K562 (cell line): ENCODE measurements at regions not wholly inside any gene's neighbourhood (a gene's known extent, or its start where the extent isn't known, plus 50 kb on each side); places are given as distances from the start of the nearest gene placed in this dataset.

Source experiments
- ATAC-seq: fragments of 200-7000 bp; cut with Tn5 transposase; 3 replicates; pipeline ENCODE4 v1.9.1; 2020; ENCODE audit warnings: moderate library complexity
- BruUV-seq: library from RNA; stranded (reverse); fragments of 400-500 nt; replicated peaks from 2 replicates; lab custom pipeline; 2021; lab: Mats Ljungman, UMichigan
- CTCF ChIA-PET: fragments of 300-600 bp; formaldehyde crosslinking; extraction: SDS; loops from one replicate; lab custom pipeline; 2021; ENCODE audit warnings: low intra/inter-chr PET ratio; lab: Yijun Ruan, JAX
- POLR2A ChIA-PET: fragments of 300-600, 350-650 bp; sonication (Branson Sonifier 250); formaldehyde crosslinking; extraction: SDS; loops from one replicate; lab custom pipeline; 2021; ENCODE audit warnings: antibody characterized with exemption, inconsistent platforms; lab: Yijun Ruan, JAX
- DNase-seq, 4 experiments: peaks; one replicate each; pipeline versions ENCODE4 v3.0.0 to v3.0.0-alpha.2; 2011 to 2018; ENCODE audit warnings: low spot score in 3 of 4, mixed read lengths in 3 of 4; ENCODE audit errors: extremely low read depth in 1 of 4
- FAIRE-seq: peaks from 2 replicates; lab custom pipeline; 2011; peaks lifted over from hg19 to GRCh38; lab: Jason Lieb, UNC
- H2AFZ ChIP-seq: 2 replicates; pipeline ENCODE4 v1.6.0; 2011; ENCODE audit warnings: low read depth, low read length, control low read depth, inconsistent platforms
- H3K27ac ChIP-seq: fragments of 200-600 bp; 3 replicates; pipeline ENCODE4 v1.8.0; 2011; ENCODE audit warnings: low read depth, mild to moderate bottlenecking, control low read depth, inconsistent platforms, low read length, moderate library complexity, mixed read lengths; ENCODE audit errors: extremely low read depth
- H3K27me3 ChIP-seq, 2 experiments: fragments of 300-600 bp in 1 of 2; 2 replicates in 1 of 2; 3 replicates in 1 of 2; pipeline versions ENCODE4 v1.6.0 to v1.8.0; 2011; ENCODE audit warnings: inconsistent platforms in 2 of 2, low read length in 2 of 2, mild to moderate bottlenecking in 1 of 2, mixed read lengths in 1 of 2, moderate library complexity in 1 of 2; ENCODE audit not compliant: control insufficient read depth in 2 of 2, insufficient read depth in 2 of 2
- H3K36me3 ChIP-seq: fragments of 300-600 bp; 3 replicates; pipeline ENCODE4 v1.8.0; 2011; ENCODE audit warnings: mild to moderate bottlenecking, low read length, inconsistent platforms; ENCODE audit not compliant: control insufficient read depth, insufficient read depth
- H3K4me1 ChIP-seq, 2 experiments: fragments of 200-600 bp in 1 of 2; replicated peaks in 1 of 2; 2 replicates in 1 of 2; 3 replicates in 1 of 2; pipeline versions ENCODE4 v1.5.1 to v1.8.0; 2011; ENCODE audit warnings: inconsistent platforms in 2 of 2, low read length in 2 of 2, mild to moderate bottlenecking in 1 of 2, mixed read lengths in 1 of 2, moderate library complexity in 1 of 2; ENCODE audit not compliant: control insufficient read depth in 2 of 2, insufficient read depth in 2 of 2
- H3K4me2 ChIP-seq: 2 replicates; pipeline ENCODE4 v1.6.1; 2011; ENCODE audit warnings: low read length, control low read depth, inconsistent platforms, mixed read lengths; ENCODE audit not compliant: insufficient read depth
- H3K4me3 ChIP-seq: fragments of 200-600 bp; sonication (generic), shearing (Covaris generic); 2 replicates; pipeline ENCODE4 v1.5.1; 2016; ENCODE audit warnings: control low read depth, inconsistent platforms
- H3K79me2 ChIP-seq: fragments of 200-600 bp; 3 replicates; pipeline ENCODE4 v1.8.0; 2011; ENCODE audit warnings: low read length, inconsistent platforms; ENCODE audit not compliant: control insufficient read depth, insufficient read depth
- H3K9ac ChIP-seq, 2 experiments: 2 replicates each; pipeline versions ENCODE4 v1.6.0 to v1.6.1; 2011; ENCODE audit warnings: low read depth in 2 of 2, low read length in 2 of 2, control low read depth in 1 of 2, inconsistent platforms in 1 of 2, mild to moderate bottlenecking in 1 of 2, mixed read lengths in 1 of 2; ENCODE audit not compliant: insufficient read depth in 1 of 2
- H3K9me1 ChIP-seq: one replicate; pipeline ENCODE4 v1.6.0; 2011; ENCODE audit warnings: inconsistent platforms, mild to moderate bottlenecking, low read length, moderate library complexity; ENCODE audit not compliant: control insufficient read depth, insufficient read depth
- H3K9me3 ChIP-seq: replicated peaks from 2 replicates; pipeline ENCODE4 v1.5.1; 2011; ENCODE audit warnings: low read depth, low read length, inconsistent platforms; ENCODE audit not compliant: control insufficient read depth, insufficient read depth
- H4K20me1 ChIP-seq: replicated peaks from 2 replicates; pipeline ENCODE4 v1.6.1; 2011; ENCODE audit warnings: low read length, inconsistent platforms, mixed read lengths; ENCODE audit not compliant: control insufficient read depth, insufficient read depth
- ELF4 ChIP-seq: fragments of 450-650 bp; formaldehyde crosslinking; IDR thresholded peaks from 2 replicates; pipeline ENCODE4 v1.4.0; 2022; ENCODE audit warnings: missing genetic modification characterization
- GTF2E2 ChIP-seq: fragments of 200-800 bp; sonication (Bioruptor generic); IDR thresholded peaks from 2 replicates; pipeline ENCODE4 v1.6.1; 2016; ENCODE audit warnings: missing genetic modification characterization, missing compliant biosample characterization
- HDAC3 ChIP-seq: fragments of 450-650 bp; IDR thresholded peaks from 2 replicates; pipeline ENCODE4 v1.6.1; 2018; ENCODE audit warnings: borderline replicate concordance, mild to moderate bottlenecking, moderate library complexity; ENCODE audit not compliant: partially characterized antibody
- KLF6 ChIP-seq: fragments of 250-450 bp; sonication (Bioruptor Pico); IDR thresholded peaks from 2 replicates; pipeline ENCODE4 v1.4.0; 2020; ENCODE audit warnings: mild to moderate bottlenecking, moderate library complexity, borderline replicate concordance
- POLR2G ChIP-seq: fragments of 200-400 bp; formaldehyde crosslinking; IDR thresholded peaks from 2 replicates; pipeline ENCODE4 v1.6.1; 2017; ENCODE audit warnings: low read depth, mild to moderate bottlenecking, antibody characterized with exemption, low read length, moderate library complexity
- ZBTB1 ChIP-seq: sonication (generic); formaldehyde crosslinking; IDR thresholded peaks from 2 replicates; pipeline ENCODE4 v1.8.1; 2023; ENCODE audit warnings: missing genetic modification reagents, low read depth, mild to moderate bottlenecking, borderline replicate concordance
- WGBS: fragments of 100-300 bp; shearing (Covaris generic); methylation state at CpG from one replicate; pipeline ENCODE4 v1.1.6; 2016; ENCODE audit warnings: low coverage, mixed read lengths; ENCODE audit not compliant: insufficient coverage; ENCODE audit errors: missing lambda C conversion rate; 5-methylcytosine and 5-hydroxymethylcytosine counted together
- in situ Hi-C: fragments of 300-500 bp; cut with MboI; formaldehyde crosslinking; loops from 4 replicates; pipeline ENCODE4 v1.15.0; 2018; ENCODE audit warnings: inconsistent platforms, mixed read lengths
- intact Hi-C: fragments of 100-400 bp; cut with micrococcal nuclease; formaldehyde crosslinking; loops from 2 replicates; pipeline ENCODE4 v1.14.2; 2022
- TF ChIP-seq, protein P1 (sequence below): sonication (generic); IDR thresholded peaks from 2 replicates; pipeline ENCODE4 v1.6.1; 2016
- TF ChIP-seq, protein P2 (sequence below): sonication (generic); formaldehyde crosslinking; IDR thresholded peaks from 2 replicates; pipeline ENCODE4 v1.8.0; 2022; ENCODE audit warnings: mild to moderate bottlenecking, missing genetic modification reagents
- TF ChIP-seq, protein P3 (sequence below): fragments of 200-800 bp; sonication (Bioruptor generic); IDR thresholded peaks from 2 replicates; pipeline ENCODE4 v1.6.1; 2017; ENCODE audit warnings: missing genetic modification characterization, missing compliant biosample characterization
- TF ChIP-seq, protein P4 (sequence below), 2 experiments: fragments of 450-650 bp; IDR thresholded peaks; 2 replicates each; pipeline ENCODE4 v1.6.1; 2018; ENCODE audit warnings: mild to moderate bottlenecking in 2 of 2, low read depth in 1 of 2; ENCODE audit not compliant: partially characterized antibody in 2 of 2

DNA sequence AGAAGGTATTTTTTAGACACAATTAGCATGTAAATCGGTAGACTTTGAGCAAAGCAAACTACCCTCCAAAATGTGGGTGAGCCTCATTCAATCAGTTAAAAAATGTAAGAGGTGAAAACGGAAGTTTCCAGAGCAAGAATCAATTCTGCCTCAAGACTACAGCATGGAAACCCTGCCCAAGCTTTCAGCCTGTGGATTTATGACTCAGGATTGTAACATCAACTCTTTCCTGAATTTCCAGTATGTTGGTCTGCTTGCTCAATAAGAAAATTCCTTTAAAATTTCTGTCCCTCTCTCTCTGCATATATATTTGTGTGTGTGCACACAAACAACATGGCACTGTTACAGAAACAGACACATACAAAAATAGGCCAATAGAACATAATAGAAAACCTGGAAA is 228.6 kb upstream of the DOK6 start:
- Histone ChIP-seq H3K9ac (no peak overlapping the region), H3K4me2 (no peak overlapping the region), H4K20me1 (no peaks in the 10 kb centered on the region), H3K9me1 (no peaks in the 10 kb centered on the region), H2AFZ (no peak overlapping the region), H3K4me3 (no peak overlapping the region), H3K79me2 (no peaks in the 10 kb centered on the region), H3K36me3 (no peaks in the 10 kb centered on the region), H3K4me1 (no peaks in the 10 kb centered on the region), H3K27me3 (no peaks in the 10 kb centered on the region), H3K9me3 (no peaks in the 10 kb centered on the region), H3K27ac (no peak overlapping the region)
- no peak for DNase-seq
- no peak for FAIRE-seq
- POLR2A ChIA-PET, result no interaction called here
- ATAC-seq, result no peak
- CTCF ChIA-PET, result no interaction called here
- in situ Hi-C loops, result no loop called here
- no TSS peak for BruUV-seq
- WGBS, result 0% methylated on average over 2 of the region's 2 CpGs
- intact Hi-C loops, result no loop called here
- TF ChIP-seq POLR2G (no peak), ELF4 (CRISPR knock-in tag) (no peak), HDAC3 (no peak), ZBTB1 (no peak), GTF2E2 (no peak), KLF6 (CRISPR knock-in tag) (no peak)
- TF ChIP-seq, protein P1, sequence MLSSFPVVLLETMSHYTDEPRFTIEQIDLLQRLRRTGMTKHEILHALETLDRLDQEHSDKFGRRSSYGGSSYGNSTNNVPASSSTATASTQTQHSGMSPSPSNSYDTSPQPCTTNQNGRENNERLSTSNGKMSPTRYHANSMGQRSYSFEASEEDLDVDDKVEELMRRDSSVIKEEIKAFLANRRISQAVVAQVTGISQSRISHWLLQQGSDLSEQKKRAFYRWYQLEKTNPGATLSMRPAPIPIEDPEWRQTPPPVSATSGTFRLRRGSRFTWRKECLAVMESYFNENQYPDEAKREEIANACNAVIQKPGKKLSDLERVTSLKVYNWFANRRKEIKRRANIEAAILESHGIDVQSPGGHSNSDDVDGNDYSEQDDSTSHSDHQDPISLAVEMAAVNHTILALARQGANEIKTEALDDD, result no peak
- TF ChIP-seq, protein P2, sequence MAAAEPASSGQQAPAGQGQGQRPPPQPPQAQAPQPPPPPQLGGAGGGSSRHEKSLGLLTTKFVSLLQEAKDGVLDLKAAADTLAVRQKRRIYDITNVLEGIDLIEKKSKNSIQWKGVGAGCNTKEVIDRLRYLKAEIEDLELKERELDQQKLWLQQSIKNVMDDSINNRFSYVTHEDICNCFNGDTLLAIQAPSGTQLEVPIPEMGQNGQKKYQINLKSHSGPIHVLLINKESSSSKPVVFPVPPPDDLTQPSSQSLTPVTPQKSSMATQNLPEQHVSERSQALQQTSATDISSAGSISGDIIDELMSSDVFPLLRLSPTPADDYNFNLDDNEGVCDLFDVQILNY, result no peak
- TF ChIP-seq, protein P3, sequence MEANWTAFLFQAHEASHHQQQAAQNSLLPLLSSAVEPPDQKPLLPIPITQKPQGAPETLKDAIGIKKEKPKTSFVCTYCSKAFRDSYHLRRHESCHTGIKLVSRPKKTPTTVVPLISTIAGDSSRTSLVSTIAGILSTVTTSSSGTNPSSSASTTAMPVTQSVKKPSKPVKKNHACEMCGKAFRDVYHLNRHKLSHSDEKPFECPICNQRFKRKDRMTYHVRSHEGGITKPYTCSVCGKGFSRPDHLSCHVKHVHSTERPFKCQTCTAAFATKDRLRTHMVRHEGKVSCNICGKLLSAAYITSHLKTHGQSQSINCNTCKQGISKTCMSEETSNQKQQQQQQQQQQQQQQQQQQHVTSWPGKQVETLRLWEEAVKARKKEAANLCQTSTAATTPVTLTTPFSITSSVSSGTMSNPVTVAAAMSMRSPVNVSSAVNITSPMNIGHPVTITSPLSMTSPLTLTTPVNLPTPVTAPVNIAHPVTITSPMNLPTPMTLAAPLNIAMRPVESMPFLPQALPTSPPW (CRISPR knock-in tag), result no peak
- TF ChIP-seq, protein P4, sequence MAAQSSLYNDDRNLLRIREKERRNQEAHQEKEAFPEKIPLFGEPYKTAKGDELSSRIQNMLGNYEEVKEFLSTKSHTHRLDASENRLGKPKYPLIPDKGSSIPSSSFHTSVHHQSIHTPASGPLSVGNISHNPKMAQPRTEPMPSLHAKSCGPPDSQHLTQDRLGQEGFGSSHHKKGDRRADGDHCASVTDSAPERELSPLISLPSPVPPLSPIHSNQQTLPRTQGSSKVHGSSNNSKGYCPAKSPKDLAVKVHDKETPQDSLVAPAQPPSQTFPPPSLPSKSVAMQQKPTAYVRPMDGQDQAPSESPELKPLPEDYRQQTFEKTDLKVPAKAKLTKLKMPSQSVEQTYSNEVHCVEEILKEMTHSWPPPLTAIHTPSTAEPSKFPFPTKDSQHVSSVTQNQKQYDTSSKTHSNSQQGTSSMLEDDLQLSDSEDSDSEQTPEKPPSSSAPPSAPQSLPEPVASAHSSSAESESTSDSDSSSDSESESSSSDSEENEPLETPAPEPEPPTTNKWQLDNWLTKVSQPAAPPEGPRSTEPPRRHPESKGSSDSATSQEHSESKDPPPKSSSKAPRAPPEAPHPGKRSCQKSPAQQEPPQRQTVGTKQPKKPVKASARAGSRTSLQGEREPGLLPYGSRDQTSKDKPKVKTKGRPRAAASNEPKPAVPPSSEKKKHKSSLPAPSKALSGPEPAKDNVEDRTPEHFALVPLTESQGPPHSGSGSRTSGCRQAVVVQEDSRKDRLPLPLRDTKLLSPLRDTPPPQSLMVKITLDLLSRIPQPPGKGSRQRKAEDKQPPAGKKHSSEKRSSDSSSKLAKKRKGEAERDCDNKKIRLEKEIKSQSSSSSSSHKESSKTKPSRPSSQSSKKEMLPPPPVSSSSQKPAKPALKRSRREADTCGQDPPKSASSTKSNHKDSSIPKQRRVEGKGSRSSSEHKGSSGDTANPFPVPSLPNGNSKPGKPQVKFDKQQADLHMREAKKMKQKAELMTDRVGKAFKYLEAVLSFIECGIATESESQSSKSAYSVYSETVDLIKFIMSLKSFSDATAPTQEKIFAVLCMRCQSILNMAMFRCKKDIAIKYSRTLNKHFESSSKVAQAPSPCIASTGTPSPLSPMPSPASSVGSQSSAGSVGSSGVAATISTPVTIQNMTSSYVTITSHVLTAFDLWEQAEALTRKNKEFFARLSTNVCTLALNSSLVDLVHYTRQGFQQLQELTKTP (IDR thresholded peaks at IDR 0.05; ENCODE audit: low read depth in 1 of 2, partially characterized antibody in 2 of 2), result no peak
